Thyroid gland (tissue), 4 donors: ENCODE measurements at regions not wholly inside any gene's neighbourhood (a gene's known extent, or its start where the extent isn't known, plus 50 kb on each side); places are given as distances from the start of the nearest gene placed in this dataset.
"Not testable (repeated sequence)": the region's sequence is repeated elsewhere in the genome, so short reads cannot be mapped to it uniquely, and the experiment has no call there.

Source experiments
- CTCF ChIP-seq, 6 experiments: fragments of 200-600 bp in 3 of 6; fragments of 450-650 bp in 3 of 6; sonication (generic) in 3 of 6; IDR thresholded peaks; one replicate each; pipeline ENCODE4 v1.5.1; 2016 to 2019; ENCODE audit warnings: antibody characterized with exemption in 6 of 6, mild to moderate bottlenecking in 2 of 6, inconsistent platforms in 1 of 6, moderate library complexity in 1 of 6
- POLR2A ChIP-seq, 2 donors: fragments of 450-650 bp; IDR thresholded peaks; one replicate each; pipeline ENCODE4 v1.6.1; 2017; ENCODE audit warnings: antibody characterized with exemption in 2 of 2, mild to moderate bottlenecking in 2 of 2, moderate library complexity in 1 of 2

GRCh38 chr6:27849001-27849400 lies 63.2 kb downstream of the OR2B2 start:
- not testable (repeated sequence) for TF ChIP-seq CTCF, POLR2A (IDR thresholded peaks at IDR 0.05)
